Peyer's patch (tissue), 4 donors: ENCODE measurements at regions not wholly inside any gene's neighbourhood (a gene's known extent, or its start where the extent isn't known, plus 50 kb on each side); places are given as distances from the start of the nearest gene placed in this dataset.
"Not testable (repeated sequence)": the region's sequence is repeated elsewhere in the genome, so short reads cannot be mapped to it uniquely, and the experiment has no call there.

Source experiments
- DNase-seq, 3 donors: peaks; one replicate each; pipeline ENCODE4 v3.0.0-alpha.2; 2017 to 2019
- H3K27ac ChIP-seq, 4 donors: fragments of 200-600 bp; sonication (generic); one replicate each; pipeline ENCODE4 v1.5.1; 2016 to 2019
- H3K27me3 ChIP-seq, 2 donors: fragments of 200-600 bp; sonication (generic); one replicate each; pipeline ENCODE4 v1.5.1; 2019
- H3K36me3 ChIP-seq, 3 donors: fragments of 200-600 bp; sonication (generic); one replicate each; pipeline ENCODE4 v1.5.1; 2016 to 2019
- H3K4me1 ChIP-seq, 4 donors: fragments of 200-600 bp; sonication (generic); one replicate each; pipeline ENCODE4 v1.5.1; 2016 to 2019
- H3K4me3 ChIP-seq, 4 donors: fragments of 200-600 bp; sonication (generic); 1 replicate in 3 of 4; 2 replicates in 1 of 4; pipeline ENCODE4 v1.5.1; 2016 to 2019; ENCODE audit warnings: mild to moderate bottlenecking in 1 of 4
- H3K9me3 ChIP-seq, 4 donors: fragments of 200-600 bp; sonication (generic); one replicate each; pipeline ENCODE4 v1.5.1; 2016 to 2019; ENCODE audit warnings: mild to moderate bottlenecking in 1 of 4
- CTCF ChIP-seq, 6 experiments: fragments of 450-650 bp in 4 of 6; fragments of 200-600 bp in 2 of 6; sonication (generic) in 1 of 6; IDR thresholded peaks; one replicate each; pipeline ENCODE4 v1.5.1; 2017 to 2019; ENCODE audit warnings: antibody characterized with exemption in 6 of 6, mild to moderate bottlenecking in 3 of 6, moderate library complexity in 1 of 6
- POLR2A ChIP-seq, 2 donors: fragments of 450-650 bp; IDR thresholded peaks; one replicate each; pipeline ENCODE4 v1.5.1; 2017; ENCODE audit warnings: antibody characterized with exemption in 2 of 2, mild to moderate bottlenecking in 2 of 2, moderate library complexity in 2 of 2

GRCh38 chr14:30243805-30244204 lies 315.2 kb upstream of the G2E3 start:
- Histone ChIP-seq H3K27me3 (no peaks in the 10 kb centered on the region), H3K9me3 (no peaks in the 10 kb centered on the region), H3K4me3 (no peak overlapping the region), H3K36me3 (no peaks in the 10 kb centered on the region), H3K4me1 (no peaks in the 10 kb centered on the region), H3K27ac (no peak overlapping the region)
- TF ChIP-seq CTCF (IDR thresholded peaks at IDR 0.05) (no peak), POLR2A (IDR thresholded peaks at IDR 0.05) (no peak)
- DNase-seq, result no peak

GRCh38 chr14:30244348-30244747 lies 314.6 kb upstream of the G2E3 start:
- DNase-seq, H3K36me3 ChIP-seq, H3K4me3 ChIP-seq, H3K4me1 ChIP-seq, H3K27me3 ChIP-seq, H3K9me3 ChIP-seq, H3K27ac ChIP-seq: not testable (repeated sequence)

- H3K9me3 ChIP-seq, result no peaks in the 10 kb centered on the region
- H3K36me3 ChIP-seq, result no peaks in the 10 kb centered on the region
- TF ChIP-seq POLR2A (IDR thresholded peaks at IDR 0.05) (no peak), CTCF (IDR thresholded peaks at IDR 0.05) (no peak)
- H3K4me3 ChIP-seq, result no peak overlapping the region
- H3K27me3 ChIP-seq, result no peaks in the 10 kb centered on the region
- no peaks in the 10 kb centered on the region for H3K4me1 ChIP-seq
- H3K27ac ChIP-seq, result no peak overlapping the region
- no peak for DNase-seq
Measured at GRCh38 chr14:30251017-30251416, 307.9 kb upstream of the G2E3 start.

GRCh38 chr14:30251557-30252100 lies 307.3 kb upstream of the G2E3 start:
- DNase-seq, result no peak
- Histone ChIP-seq H3K27ac (no peak overlapping the region), H3K27me3 (no peaks in the 10 kb centered on the region), H3K36me3 (no peaks in the 10 kb centered on the region), H3K4me1 (no peaks in the 10 kb centered on the region), H3K4me3 (no peak overlapping the region), H3K9me3 (no peaks in the 10 kb centered on the region)
- no peak for TF ChIP-seq POLR2A (IDR thresholded peaks at IDR 0.05)
- no peak for TF ChIP-seq CTCF (IDR thresholded peaks at IDR 0.05)

GRCh38 chr14:30252151-30252550 lies 306.8 kb upstream of the G2E3 start:
- TF ChIP-seq POLR2A (IDR thresholded peaks at IDR 0.05) (no peak), CTCF (IDR thresholded peaks at IDR 0.05) (no peak)
- Histone ChIP-seq H3K9me3 (no peaks in the 10 kb centered on the region), H3K27ac (no peak overlapping the region), H3K27me3 (no peaks in the 10 kb centered on the region), H3K4me1 (no peaks in the 10 kb centered on the region), H3K36me3 (no peaks in the 10 kb centered on the region), H3K4me3 (no peak overlapping the region)
- DNase-seq, result no peak

GRCh38 chr14:30252783-30253674 lies 305.9 kb upstream of the G2E3 start:
- Histone ChIP-seq H3K27ac (no peak overlapping the region), H3K27me3 (no peaks in the 10 kb centered on the region), H3K4me1 (no peaks in the 10 kb centered on the region), H3K36me3 (no peaks in the 10 kb centered on the region), H3K9me3 (no peaks in the 10 kb centered on the region), H3K4me3 (no peak overlapping the region)
- DNase-seq, result no peak
- TF ChIP-seq CTCF (IDR thresholded peaks at IDR 0.05) (no peak), POLR2A (IDR thresholded peaks at IDR 0.05) (no peak)
